ENCODE measurements at regions not wholly inside any gene's neighbourhood (a gene's known extent, or its start where the extent isn't known, plus 50 kb on each side); places are given as distances from the start of the nearest gene placed in this dataset.

DNA sequence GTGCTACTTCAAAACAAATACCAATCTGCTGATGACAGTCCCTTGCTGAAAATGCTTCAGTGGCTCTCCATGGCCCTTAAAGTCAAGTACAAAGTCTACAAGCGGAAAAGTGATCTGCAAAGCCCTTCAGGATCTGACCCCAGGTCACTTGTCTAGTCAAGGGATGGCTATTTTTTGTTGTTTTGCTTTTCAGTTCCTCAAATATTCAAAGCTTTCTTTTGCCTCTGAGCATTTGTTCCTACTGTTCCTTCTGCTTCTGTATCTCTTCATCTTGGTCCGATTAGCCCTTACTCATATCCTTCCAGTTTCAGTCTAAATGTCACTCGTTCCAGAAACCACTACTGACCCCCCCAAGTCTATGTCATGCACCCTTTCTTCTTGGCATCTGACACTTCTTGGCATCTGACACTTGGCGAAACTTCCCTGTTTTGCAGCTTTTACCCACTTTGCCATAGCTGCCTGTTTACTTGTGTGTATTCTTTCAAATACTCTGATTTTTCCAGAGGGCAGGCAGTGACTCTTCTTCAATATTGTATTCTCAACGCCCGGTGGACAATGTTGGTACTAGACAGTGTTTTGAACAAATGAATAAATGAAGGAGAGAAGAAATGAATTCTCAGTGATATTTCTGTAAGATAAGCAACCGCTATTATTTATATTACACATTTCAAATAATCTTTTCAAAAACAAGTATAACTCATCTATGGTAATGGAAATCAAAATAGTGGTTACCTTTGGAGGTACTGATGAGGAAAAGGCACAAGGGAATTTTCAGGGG lies 175.9 kb upstream of the FN1 start (continued):
- TF ChIP-seq ZMYM2 (CRISPR knock-in tag; IDR thresholded peaks at IDR 0.05) (0 out of 2 replicates have a peak, but pooled peaks have one; percentile 40), PITX1 (CRISPR knock-in tag; IDR thresholded peaks at IDR 0.05) (peak; percentile 21; the same call in 1 of the 2 replicates), ZNF235 (CRISPR knock-in tag; IDR thresholded peaks at IDR 0.05; ENCODE audit: borderline replicate concordance) (no peak), MATR3 (CRISPR knock-in tag; IDR thresholded peaks at IDR 0.05) (no peak), GATAD1 (CRISPR knock-in tag; IDR thresholded peaks at IDR 0.05) (no peak), GFI1 (CRISPR knock-in tag; IDR thresholded peaks at IDR 0.05; ENCODE audit: borderline replicate concordance) (peak; percentile 57; the same call in 1 of the 2 replicates), GZF1 (CRISPR knock-in tag; IDR thresholded peaks at IDR 0.05) (no peak), SMAD1 (CRISPR knock-in tag; IDR thresholded peaks at IDR 0.05; ENCODE audit: borderline replicate concordance, low read depth) (no peak), ZMAT3 (CRISPR knock-in tag; conservative IDR thresholded peaks at IDR 0.05) (no peak), FOXA3 (CRISPR knock-in tag; IDR thresholded peaks at IDR 0.05) (peak; percentile 39), ZNF768 (CRISPR knock-in tag; IDR thresholded peaks at IDR 0.05) (no peak), ZFP36 (IDR thresholded peaks at IDR 0.05; ENCODE audit: borderline replicate concordance, low read depth, low read length, partially characterized antibody) (no peak), EZH2 (conservative IDR thresholded peaks at IDR 0.05; ENCODE audit: low read depth, low read length) (no peak), SP1 (IDR thresholded peaks at IDR 0.05) (no peak), SP1 (CRISPR knock-in tag; IDR thresholded peaks at IDR 0.05) (no peak), ZNF44 (CRISPR knock-in tag; IDR thresholded peaks at IDR 0.05) (no peak), CBX2 (IDR thresholded peaks at IDR 0.05; ENCODE audit: low read depth, low read length) (no peak), CBX2 (CRISPR knock-in tag; IDR thresholded peaks at IDR 0.05; ENCODE audit: low read depth) (no peak), CAMTA2 (CRISPR knock-in tag; IDR thresholded peaks at IDR 0.05; ENCODE audit: borderline replicate concordance) (no peak), POGZ (CRISPR knock-in tag; IDR thresholded peaks at IDR 0.05) (peak; percentile 89), ZNF567 (CRISPR knock-in tag; IDR thresholded peaks at IDR 0.05; ENCODE audit: borderline replicate concordance) (no peak), ZNF569 (CRISPR knock-in tag; IDR thresholded peaks at IDR 0.05; ENCODE audit: borderline replicate concordance) (no peak), TOE1 (CRISPR knock-in tag; IDR thresholded peaks at IDR 0.05) (no peak), BHLHE40 (IDR thresholded peaks at IDR 0.05; ENCODE audit: low read length) (no peak), ZNF121 (CRISPR knock-in tag; IDR thresholded peaks at IDR 0.05) (no peak), ATF5 (CRISPR knock-in tag; IDR thresholded peaks at IDR 0.05; ENCODE audit: low read depth) (no peak), ZNF891 (CRISPR knock-in tag; IDR thresholded peaks at IDR 0.05) (no peak), CHD2 (IDR thresholded peaks at IDR 0.05; ENCODE audit: low read depth, low read length) (no peak)
- TF ChIP-seq, protein P1, sequence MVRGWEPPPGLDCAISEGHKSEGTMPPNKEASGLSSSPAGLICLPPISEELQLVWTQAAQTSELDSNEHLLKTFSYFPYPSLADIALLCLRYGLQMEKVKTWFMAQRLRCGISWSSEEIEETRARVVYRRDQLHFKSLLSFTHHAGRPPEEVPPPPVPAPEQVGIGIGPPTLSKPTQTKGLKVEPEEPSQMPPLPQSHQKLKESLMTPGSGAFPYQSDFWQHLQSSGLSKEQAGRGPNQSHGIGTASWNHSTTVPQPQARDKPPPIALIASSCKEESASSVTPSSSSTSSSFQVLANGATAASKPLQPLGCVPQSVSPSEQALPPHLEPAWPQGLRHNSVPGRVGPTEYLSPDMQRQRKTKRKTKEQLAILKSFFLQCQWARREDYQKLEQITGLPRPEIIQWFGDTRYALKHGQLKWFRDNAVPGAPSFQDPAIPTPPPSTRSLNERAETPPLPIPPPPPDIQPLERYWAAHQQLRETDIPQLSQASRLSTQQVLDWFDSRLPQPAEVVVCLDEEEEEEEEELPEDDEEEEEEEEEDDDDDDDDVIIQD (CRISPR knock-in tag; IDR thresholded peaks at IDR 0.05; ENCODE audit: low read depth): peak; percentile 95; the same call in 1 of the 2 replicates
- TF ChIP-seq, protein P2, sequence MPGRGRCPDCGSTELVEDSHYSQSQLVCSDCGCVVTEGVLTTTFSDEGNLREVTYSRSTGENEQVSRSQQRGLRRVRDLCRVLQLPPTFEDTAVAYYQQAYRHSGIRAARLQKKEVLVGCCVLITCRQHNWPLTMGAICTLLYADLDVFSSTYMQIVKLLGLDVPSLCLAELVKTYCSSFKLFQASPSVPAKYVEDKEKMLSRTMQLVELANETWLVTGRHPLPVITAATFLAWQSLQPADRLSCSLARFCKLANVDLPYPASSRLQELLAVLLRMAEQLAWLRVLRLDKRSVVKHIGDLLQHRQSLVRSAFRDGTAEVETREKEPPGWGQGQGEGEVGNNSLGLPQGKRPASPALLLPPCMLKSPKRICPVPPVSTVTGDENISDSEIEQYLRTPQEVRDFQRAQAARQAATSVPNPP (CRISPR knock-in tag; IDR thresholded peaks at IDR 0.05): no peak

All from HepG2 (cell line).